ENCODE measurements at regions not wholly inside any gene's neighbourhood (a gene's known extent, or its start where the extent isn't known, plus 50 kb on each side); places are given as distances from the start of the nearest gene placed in this dataset.

GRCh38 chr20:7760247-7761031 is 179.8 kb downstream of the HAO1 start:
- TF ChIP-seq CTCF (IDR thresholded peaks at IDR 0.05) = no peak
- no peaks in the 10 kb centered on the region for H3K27me3 ChIP-seq
- no peak overlapping the region for H3K27ac ChIP-seq
- no peaks in the 10 kb centered on the region for H3K36me3 ChIP-seq
- DNase-seq (no peak), ATAC-seq (no peak)
- H3K4me3 ChIP-seq = no peak overlapping the region
- H3K4me1 ChIP-seq = no peaks in the 10 kb centered on the region
- intact Hi-C loops (cut with DNase I) = no loop called here
- H3K9me3 ChIP-seq = no peaks in the 10 kb centered on the region

GRCh38 chr20:7765221-7765620 is 175.0 kb downstream of the HAO1 start:
- Histone ChIP-seq H3K4me3 (no peak overlapping the region), H3K27ac (no peak overlapping the region), H3K4me1 (no peaks in the 10 kb centered on the region), H3K9me3 (no peaks in the 10 kb centered on the region), H3K27me3 (no peaks in the 10 kb centered on the region), H3K36me3 (no peaks in the 10 kb centered on the region)
- no peak for TF ChIP-seq CTCF (IDR thresholded peaks at IDR 0.05)
- ATAC-seq = no peak
- intact Hi-C loops (cut with DNase I) = no loop called here
- no peak for DNase-seq

GRCh38 chr20:7770046-7770445 is 170.2 kb downstream of the HAO1 start:
- DNase-seq = no peak

GRCh38 chr20:7770578-7770977 is 169.7 kb downstream of the HAO1 start:
- no peak overlapping the region for H3K4me3 ChIP-seq
- DNase-seq (peak in 2 of 4 donors; percentile 6 to 12), ATAC-seq (no peak)
- no peaks in the 10 kb centered on the region for H3K36me3 ChIP-seq
- no peak overlapping the region for H3K27ac ChIP-seq
- no peak for TF ChIP-seq CTCF (IDR thresholded peaks at IDR 0.05)
- intact Hi-C loops (cut with DNase I) = no loop called here
- H3K27me3 ChIP-seq = no peaks in the 10 kb centered on the region
- H3K9me3 ChIP-seq = no peaks in the 10 kb centered on the region
- H3K4me1 ChIP-seq = no peaks in the 10 kb centered on the region

More at GRCh38 chr20:7770046-7770445, 170.2 kb downstream of the HAO1 start:
- no peak for ATAC-seq
- Histone ChIP-seq H3K4me1 (no peaks in the 10 kb centered on the region), H3K27ac (no peak overlapping the region), H3K4me3 (no peak overlapping the region), H3K9me3 (no peaks in the 10 kb centered on the region), H3K27me3 (no peaks in the 10 kb centered on the region), H3K36me3 (no peaks in the 10 kb centered on the region)
- intact Hi-C loops (cut with DNase I) = no loop called here
- no peak for TF ChIP-seq CTCF (IDR thresholded peaks at IDR 0.05)

- Histone ChIP-seq H3K36me3 (no peaks in the 10 kb centered on the region), H3K4me3 (no peak overlapping the region), H3K27ac (no peak overlapping the region), H3K27me3 (no peaks in the 10 kb centered on the region), H3K4me1 (no peaks in the 10 kb centered on the region), H3K9me3 (peaks cover 0 to 7% of the 10 kb centered on the region in 2 donors)
- no peak for ATAC-seq
- DNase-seq = no peak
- TF ChIP-seq CTCF (IDR thresholded peaks at IDR 0.05) = no peak
- intact Hi-C loops (cut with DNase I) = no loop called here
These were observed 167.9 kb downstream of the HAO1 start for GRCh38 chr20:7772371-7772770.
